SU-DHL-6 (cell line): ENCODE measurements at regions not wholly inside any gene's neighbourhood (a gene's known extent, or its start where the extent isn't known, plus 50 kb on each side); places are given as distances from the start of the nearest gene placed in this dataset.

Experiments used
- H2AFZ ChIP-seq: fragments of 200-600 bp; sonication (generic); 2 replicates; pipeline ENCODE4 v1.6.1; 2014; ENCODE audit warnings: low read depth, mild to moderate bottlenecking, moderate library complexity, mixed read lengths, antibody characterized with exemption, low read length; ENCODE audit not compliant: severe bottlenecking
- H3F3A ChIP-seq: fragments of 200-600 bp; shearing (Covaris generic); 2 replicates; pipeline ENCODE4 v1.6.0; 2016; ENCODE audit warnings: antibody characterized with exemption, mild to moderate bottlenecking; ENCODE audit not compliant: insufficient read depth
- H3K27ac ChIP-seq: fragments of 200-600 bp; sonication (generic); 2 replicates; pipeline ENCODE4 v1.5.1; 2016; ENCODE audit warnings: low read depth, mild to moderate bottlenecking, low read length, moderate library complexity, mixed read lengths
- H3K27me3 ChIP-seq: fragments of 200-600 bp; sonication (generic), shearing (Covaris generic); 2 replicates; pipeline ENCODE4 v1.6.0; 2014; ENCODE audit warnings: mild to moderate bottlenecking, low read length
- H3K36me3 ChIP-seq: fragments of 200-600 bp; sonication (generic); 2 replicates; pipeline ENCODE4 v1.6.1; 2014; ENCODE audit warnings: mild to moderate bottlenecking, low read length, mixed read lengths
- H3K4me2 ChIP-seq: fragments of 300-600, 200-600 bp; shearing (Covaris generic), sonication (generic); 2 replicates; pipeline ENCODE4 v1.6.0; 2014; ENCODE audit warnings: low read length, low read depth, mild to moderate bottlenecking; ENCODE audit not compliant: poor library complexity, severe bottlenecking
- H3K4me3 ChIP-seq: fragments of 200-600 bp; sonication (generic); 2 replicates; pipeline ENCODE4 v1.5.1; 2014; ENCODE audit warnings: antibody characterized with exemption, low read length, mild to moderate bottlenecking, mixed read lengths; ENCODE audit not compliant: insufficient read depth, poor library complexity, severe bottlenecking
- H3K79me2 ChIP-seq: fragments of 200-600 bp; sonication (generic); 2 replicates; pipeline ENCODE4 v1.6.1; 2014; ENCODE audit warnings: mild to moderate bottlenecking, low read length, moderate library complexity; ENCODE audit not compliant: insufficient read depth
- H3K9ac ChIP-seq: fragments of 200-600 bp; sonication (generic); 2 replicates; pipeline ENCODE4 v1.7.0; 2014; ENCODE audit warnings: mild to moderate bottlenecking, low read length
- H3K9me2 ChIP-seq: fragments of 200-600 bp; sonication (generic); replicated peaks from 2 replicates; pipeline ENCODE4 v1.6.1; 2014; ENCODE audit warnings: low read length; ENCODE audit not compliant: insufficient read depth
- H3K9me3 ChIP-seq: fragments of 200-600 bp; sonication (generic); 2 replicates; pipeline ENCODE4 v1.6.1; 2014; ENCODE audit warnings: low read length, mixed read lengths; ENCODE audit not compliant: insufficient read depth
- H4K20me1 ChIP-seq: fragments of 200-600 bp; sonication (generic); 2 replicates; pipeline ENCODE4 v1.6.1; 2014; ENCODE audit warnings: low read depth, mild to moderate bottlenecking, antibody characterized with exemption, low read length, moderate library complexity, mixed read lengths
- CTCF ChIP-seq: fragments of 200-600 bp; sonication (generic); IDR thresholded peaks from one replicate; pipeline ENCODE4 v1.5.1; 2017; ENCODE audit warnings: antibody characterized with exemption, mild to moderate bottlenecking, low read length, moderate library complexity; ENCODE audit not compliant: insufficient read depth, poor library complexity, severe bottlenecking
- EZH2phosphoT487 ChIP-seq: fragments of 200-600 bp; sonication (generic), shearing (Covaris generic); conservative IDR thresholded peaks from 2 replicates; pipeline ENCODE4 v1.6.1; 2018; ENCODE audit warnings: mild to moderate bottlenecking, antibody characterized with exemption, low read length, moderate library complexity, mixed read lengths

- Histone ChIP-seq H3K9ac (no peak overlapping the region), H3K4me3 (no peak overlapping the region), H3K9me2 (no peaks in the 10 kb centered on the region), H3K9me3 (no peaks in the 10 kb centered on the region), H4K20me1 (no peaks in the 10 kb centered on the region), H2AFZ (no peak overlapping the region), H3K4me2 (no peak overlapping the region), H3K36me3 (no peaks in the 10 kb centered on the region), H3F3A (no peaks in the 10 kb centered on the region), H3K27ac (no peak overlapping the region), H3K79me2 (no peaks in the 10 kb centered on the region), H3K27me3 (no peaks in the 10 kb centered on the region)
- TF ChIP-seq CTCF (peak; percentile 63), EZH2phosphoT487 (no peak)
Observed at GRCh38 chr2:39913648-39914461, 134.8 kb upstream of the THUMPD2 start.

GRCh38 chr2:39902103-39902502 lies 123.0 kb upstream of the THUMPD2 start:
- no peak overlapping the region for H2AFZ ChIP-seq
- H3F3A ChIP-seq = no peaks in the 10 kb centered on the region
- no peaks in the 10 kb centered on the region for H3K36me3 ChIP-seq
- H3K9ac ChIP-seq = no peak overlapping the region
- TF ChIP-seq CTCF (no peak), EZH2phosphoT487 (no peak)
- no peaks in the 10 kb centered on the region for H4K20me1 ChIP-seq
- H3K4me3 ChIP-seq = no peak overlapping the region
- H3K9me3 ChIP-seq = no peaks in the 10 kb centered on the region
- H3K27me3 ChIP-seq = no peaks in the 10 kb centered on the region
- H3K4me2 ChIP-seq = no peak overlapping the region
- H3K27ac ChIP-seq = no peak overlapping the region
- no peaks in the 10 kb centered on the region for H3K79me2 ChIP-seq
- no peaks in the 10 kb centered on the region for H3K9me2 ChIP-seq

- H3K36me3 ChIP-seq = no peaks in the 10 kb centered on the region
- no peaks in the 10 kb centered on the region for H4K20me1 ChIP-seq
- no peak overlapping the region for H3K4me2 ChIP-seq
- H3K9me3 ChIP-seq = no peaks in the 10 kb centered on the region
- no peaks in the 10 kb centered on the region for H3K27me3 ChIP-seq
- H3K9me2 ChIP-seq = no peaks in the 10 kb centered on the region
- H3K79me2 ChIP-seq = no peaks in the 10 kb centered on the region
- H3K9ac ChIP-seq = no peak overlapping the region
- H3K27ac ChIP-seq = no peak overlapping the region
- H2AFZ ChIP-seq = no peak overlapping the region
- H3K4me3 ChIP-seq = no peak overlapping the region
- no peaks in the 10 kb centered on the region for H3F3A ChIP-seq
- TF ChIP-seq CTCF (no peak), EZH2phosphoT487 (no peak)
Observed at GRCh38 chr2:39898934-39899333, 119.9 kb upstream of the THUMPD2 start.
